WERI-Rb-1 (cell line): ENCODE measurements at regions not wholly inside any gene's neighbourhood (a gene's known extent, or its start where the extent isn't known, plus 50 kb on each side); places are given as distances from the start of the nearest gene placed in this dataset.
"Not testable (repeated sequence)": the region's sequence is repeated elsewhere in the genome, so short reads cannot be mapped to it uniquely, and the experiment has no call there.

Experiments
- DNase-seq: peaks from one replicate; pipeline ENCODE4 v3.0.0-alpha.2; 2020
- H3K27ac ChIP-seq: fragments of 250-450 bp; sonication (Bioruptor Pico); 2 replicates; pipeline ENCODE4 v1.5.1; 2020; ENCODE audit warnings: mild to moderate bottlenecking, moderate library complexity
- H3K27me3 ChIP-seq: fragments of 250-450 bp; sonication (Bioruptor Pico); 2 replicates; pipeline ENCODE4 v1.5.1; 2021; ENCODE audit warnings: mild to moderate bottlenecking, low read depth, moderate library complexity; ENCODE audit not compliant: insufficient read depth, severe bottlenecking
- H3K36me3 ChIP-seq: fragments of 250-450 bp; sonication (Bioruptor Pico); 2 replicates; pipeline ENCODE4 v1.5.1; 2020; ENCODE audit warnings: mild to moderate bottlenecking, moderate library complexity
- H3K4me3 ChIP-seq: 2 replicates; pipeline ENCODE4 v1.5.1; 2011; ENCODE audit warnings: low read depth, mild to moderate bottlenecking, control low read depth, low read length
- H3K9me3 ChIP-seq: fragments of 250-450 bp; sonication (Bioruptor Pico); 2 replicates; pipeline ENCODE4 v1.5.1; 2021; ENCODE audit warnings: mild to moderate bottlenecking, moderate library complexity; ENCODE audit not compliant: severe bottlenecking
- CTCF ChIP-seq: IDR thresholded peaks from 2 replicates; pipeline ENCODE4 v1.5.1; 2011; ENCODE audit warnings: low read depth, mild to moderate bottlenecking, control low read depth, inconsistent platforms, low read length

GRCh38 chr1:118483245-118484006, 298.4 kb upstream of the SPAG17 start:
- no peaks in the 10 kb centered on the region for H3K27me3 ChIP-seq
- DNase-seq: no peak
- no peak overlapping the region for H3K27ac ChIP-seq
- no peaks in the 10 kb centered on the region for H3K9me3 ChIP-seq
- no peaks in the 10 kb centered on the region for H3K36me3 ChIP-seq
- no peak for TF ChIP-seq CTCF
- no peak overlapping the region for H3K4me3 ChIP-seq

GRCh38 chr1:118481126-118481525, 296.1 kb upstream of the SPAG17 start:
- no peaks in the 10 kb centered on the region for H3K36me3 ChIP-seq
- no peaks in the 10 kb centered on the region for H3K27me3 ChIP-seq
- no peak overlapping the region for H3K4me3 ChIP-seq
- no peak overlapping the region for H3K27ac ChIP-seq
- no peak for DNase-seq
- no peak for TF ChIP-seq CTCF
- H3K9me3 ChIP-seq: no peaks in the 10 kb centered on the region

GRCh38 chr1:118479351-118479750, 294.3 kb upstream of the SPAG17 start:
- no peaks in the 10 kb centered on the region for H3K36me3 ChIP-seq
- DNase-seq: no peak
- no peaks in the 10 kb centered on the region for H3K9me3 ChIP-seq

GRCh38 chr1:118473825-118474224, 288.8 kb upstream of the SPAG17 start:
- H3K9me3 ChIP-seq: no peaks in the 10 kb centered on the region
- DNase-seq: no peak
- no peak for TF ChIP-seq CTCF
- no peak overlapping the region for H3K27ac ChIP-seq
- H3K4me3 ChIP-seq: no peak overlapping the region
- no peaks in the 10 kb centered on the region for H3K27me3 ChIP-seq
- H3K36me3 ChIP-seq: no peaks in the 10 kb centered on the region

More at GRCh38 chr1:118479351-118479750, 294.3 kb upstream of the SPAG17 start:
- TF ChIP-seq CTCF: no peak
- no peak overlapping the region for H3K4me3 ChIP-seq
- no peaks in the 10 kb centered on the region for H3K27me3 ChIP-seq
- no peak overlapping the region for H3K27ac ChIP-seq

GRCh38 chr1:118464460-118464859, 279.4 kb upstream of the SPAG17 start:
- H3K36me3 ChIP-seq, H3K9me3 ChIP-seq, H3K27ac ChIP-seq, H3K4me3 ChIP-seq, DNase-seq, H3K27me3 ChIP-seq: not testable (repeated sequence)

GRCh38 chr1:118461154-118461553, 276.1 kb upstream of the SPAG17 start:
- H3K4me3 ChIP-seq: no peak overlapping the region
- no peaks in the 10 kb centered on the region for H3K27me3 ChIP-seq
- H3K9me3 ChIP-seq: no peaks in the 10 kb centered on the region
- TF ChIP-seq CTCF: peak; percentile 45
- no peak for DNase-seq
- H3K27ac ChIP-seq: no peak overlapping the region
- H3K36me3 ChIP-seq: no peaks in the 10 kb centered on the region
